Liver (tissue), 3 donors: ENCODE measurements at regions not wholly inside any gene's neighbourhood (a gene's known extent, or its start where the extent isn't known, plus 50 kb on each side); places are given as distances from the start of the nearest gene placed in this dataset.

Experiments
- CTCF ChIP-seq: fragments of 150-350 bp; IDR thresholded peaks from 2 replicates; pipeline ENCODE4 v1.5.1; 2017; ENCODE audit warnings: improper control_type of control experiment, low read depth, low read length; ENCODE audit not compliant: missing input control
- EGR1 ChIP-seq, 2 donors: IDR thresholded peaks; 2 replicates each; pipeline ENCODE4 v1.6.1; 2016 to 2018; ENCODE audit warnings: antibody characterized with exemption in 2 of 2, low read depth in 2 of 2
- HNF4G ChIP-seq: IDR thresholded peaks from 2 replicates; pipeline ENCODE4 v1.6.1; 2016; ENCODE audit warnings: antibody characterized with exemption
- JUND ChIP-seq, 2 donors: IDR thresholded peaks; 2 replicates each; pipeline ENCODE4 v1.6.1; 2016; ENCODE audit warnings: antibody characterized with exemption in 2 of 2
- MAX ChIP-seq: IDR thresholded peaks from 2 replicates; pipeline ENCODE4 v1.6.1; 2016; ENCODE audit warnings: antibody characterized with exemption
- RAD21 ChIP-seq, 2 donors: IDR thresholded peaks; 2 replicates each; pipeline ENCODE4 v1.6.1; 2016; ENCODE audit warnings: antibody characterized with exemption in 2 of 2, mild to moderate bottlenecking in 2 of 2
- REST ChIP-seq: IDR thresholded peaks from 2 replicates; pipeline ENCODE4 v1.6.1; 2016; ENCODE audit warnings: antibody characterized with exemption, mild to moderate bottlenecking
- RXRA ChIP-seq, 2 donors: IDR thresholded peaks; 2 replicates each; pipeline ENCODE4 v1.6.1; 2017 to 2018; ENCODE audit warnings: antibody characterized with exemption in 2 of 2, mild to moderate bottlenecking in 1 of 2
- TAF1 ChIP-seq: conservative IDR thresholded peaks from 2 replicates; pipeline ENCODE4 v1.6.1; 2016; ENCODE audit warnings: antibody characterized with exemption, mild to moderate bottlenecking
- YY1 ChIP-seq: IDR thresholded peaks from 2 replicates; pipeline ENCODE4 v1.6.1; 2016; ENCODE audit warnings: antibody characterized with exemption, mild to moderate bottlenecking
- ZBTB33 ChIP-seq: IDR thresholded peaks from 2 replicates; pipeline ENCODE4 v1.6.1; 2016; ENCODE audit warnings: antibody characterized with exemption
- donor health status: healthy.
- donor health status: healthy.

GRCh38 chr7:56479136-56479535 is 362.9 kb upstream of the NUPR2 start:
- no peak for TF ChIP-seq REST
- TF ChIP-seq CTCF = no peak
- no peak for TF ChIP-seq JUND (IDR thresholded peaks at IDR 0.05)
- no peak for TF ChIP-seq TAF1
- TF ChIP-seq YY1 = no peak
- TF ChIP-seq HNF4G = no peak
- TF ChIP-seq EGR1 (IDR thresholded peaks at IDR 0.05; ENCODE audit: low read depth in 2 of 2) = no peak
- no peak for TF ChIP-seq RAD21 (IDR thresholded peaks at IDR 0.05)
- TF ChIP-seq MAX = no peak
- TF ChIP-seq ZBTB33 = no peak
- no peak for TF ChIP-seq RXRA (IDR thresholded peaks at IDR 0.05)
